ENCODE measurements at regions not wholly inside any gene's neighbourhood (a gene's known extent, or its start where the extent isn't known, plus 50 kb on each side); places are given as distances from the start of the nearest gene placed in this dataset.

DNA sequence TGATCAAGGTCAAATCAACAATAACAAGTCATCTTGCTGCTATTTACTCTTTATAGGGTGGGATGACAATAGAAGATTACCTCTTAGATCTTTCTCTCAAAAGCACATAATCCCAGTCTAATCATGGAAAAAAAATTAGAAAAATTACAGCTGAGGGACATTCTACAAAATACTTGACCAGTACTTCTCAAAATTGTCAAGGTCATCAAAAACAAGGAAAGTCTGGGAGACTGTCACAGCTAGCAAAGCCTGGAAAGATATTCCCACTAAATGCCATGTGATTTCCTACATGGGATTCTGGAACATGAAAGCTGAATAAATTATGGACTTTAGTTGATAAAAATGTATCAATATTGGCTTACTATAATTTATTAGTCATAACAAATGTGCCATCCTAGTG is 276.2 kb downstream of the RNF144A start:
- Histone ChIP-seq H3K4me1 (ENCODE audit: insufficient read depth, low read length) (peaks cover 15% of the 10 kb centered on the region; the same call in 1 of the 2 replicates), H3K4me3 (ENCODE audit: low read length) (no peak overlapping the region), H3K9ac (ENCODE audit: low read depth, low read length) (no peak overlapping the region), H3K9me3 (ENCODE audit: insufficient read depth, low read depth, low read length) (no peaks in the 10 kb centered on the region), H3K27me3 (ENCODE audit: insufficient read depth, low read length) (peaks cover 4% of the 10 kb centered on the region; the same call in 1 of the 2 replicates), H3K36me3 (ENCODE audit: insufficient read depth, low read depth, low read length) (no peaks in the 10 kb centered on the region), H3K27ac (ENCODE audit: low read length) (no peak overlapping the region)

DNA sequence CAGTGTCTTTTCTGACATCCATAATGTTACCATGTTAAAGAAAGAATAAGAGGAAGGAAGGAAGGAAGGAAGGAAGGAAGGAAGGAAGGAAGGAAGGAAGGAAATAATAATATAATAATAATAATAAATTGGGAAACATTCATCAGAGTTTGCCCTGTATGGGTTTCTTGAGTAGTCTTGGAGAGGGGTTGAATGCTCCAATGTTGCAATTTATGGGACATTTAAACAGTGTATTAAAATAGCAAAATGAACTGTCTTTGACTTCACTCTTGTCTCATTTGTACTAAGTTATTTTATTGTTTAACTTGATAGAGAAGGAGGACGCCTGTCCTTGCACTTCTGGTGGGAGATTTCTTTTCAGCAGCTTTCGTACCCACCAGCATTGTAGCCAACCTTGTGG is 277.7 kb downstream of the RNF144A start:
- Histone ChIP-seq H3K36me3 (ENCODE audit: insufficient read depth, low read depth, low read length) (no peaks in the 10 kb centered on the region), H3K27me3 (ENCODE audit: insufficient read depth, low read length) (peaks cover 4% of the 10 kb centered on the region; the same call in 1 of the 2 replicates), H3K9ac (ENCODE audit: low read depth, low read length) (no peak overlapping the region), H3K4me3 (ENCODE audit: low read length) (no peak overlapping the region), H3K9me3 (ENCODE audit: insufficient read depth, low read depth, low read length) (no peaks in the 10 kb centered on the region), H3K4me1 (ENCODE audit: insufficient read depth, low read length) (peaks cover 14% of the 10 kb centered on the region; the same call in 1 of the 2 replicates), H3K27ac (ENCODE audit: low read length) (no peak overlapping the region)

DNA sequence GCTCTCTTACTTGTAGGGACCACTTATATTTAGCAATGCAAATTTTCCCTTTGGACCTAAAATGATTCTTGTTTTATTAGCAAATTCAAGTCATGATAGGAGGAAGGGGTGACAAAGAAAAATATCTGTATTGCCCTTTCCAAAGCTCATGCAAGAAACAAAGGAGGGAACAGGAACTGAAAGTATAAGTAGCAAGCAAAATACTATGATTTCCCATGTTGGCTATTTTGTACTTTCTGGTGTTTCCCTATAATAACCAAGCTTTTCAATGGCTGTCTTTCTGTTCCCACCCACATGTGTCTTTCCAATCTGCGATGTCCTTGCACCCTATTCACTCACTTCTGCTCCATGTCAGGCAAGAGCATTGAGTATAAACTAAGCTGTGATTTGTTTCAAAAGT is 279.7 kb downstream of the RNF144A start:
- Histone ChIP-seq H3K4me1 (ENCODE audit: insufficient read depth, low read length) (peaks cover 4% of the 10 kb centered on the region; the same call in 1 of the 2 replicates), H3K36me3 (ENCODE audit: insufficient read depth, low read depth, low read length) (no peaks in the 10 kb centered on the region), H3K27me3 (ENCODE audit: insufficient read depth, low read length) (no peaks in the 10 kb centered on the region), H3K9me3 (ENCODE audit: insufficient read depth, low read depth, low read length) (no peaks in the 10 kb centered on the region), H3K27ac (ENCODE audit: low read length) (no peak overlapping the region), H3K4me3 (ENCODE audit: low read length) (no peak overlapping the region), H3K9ac (ENCODE audit: low read depth, low read length) (no peak overlapping the region)

DNA sequence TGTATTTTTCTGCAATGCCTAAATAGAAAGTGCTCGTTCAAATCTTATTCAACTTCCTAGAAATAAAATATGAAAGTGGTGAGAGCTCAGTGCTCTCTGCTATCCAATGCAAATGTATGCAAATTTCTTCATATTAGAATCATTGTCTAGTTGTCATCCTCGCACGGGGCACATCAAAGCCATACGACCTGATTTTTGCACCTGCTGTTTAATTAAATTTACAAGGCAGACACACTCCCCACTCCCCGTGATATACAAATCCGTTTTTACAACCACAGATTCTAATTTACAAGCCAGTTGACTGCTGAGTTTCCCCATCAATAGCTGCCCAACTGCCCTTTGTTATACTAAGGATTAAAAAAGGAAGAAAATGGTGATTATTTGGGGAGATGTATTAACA is 284.6 kb downstream of the RNF144A start:
- Histone ChIP-seq H3K9ac (ENCODE audit: low read depth, low read length) (no peak overlapping the region), H3K27me3 (ENCODE audit: insufficient read depth, low read length) (no peaks in the 10 kb centered on the region), H3K4me1 (ENCODE audit: insufficient read depth, low read length) (peaks cover 8% of the 10 kb centered on the region; the same call in 1 of the 2 replicates), H3K9me3 (ENCODE audit: insufficient read depth, low read depth, low read length) (no peaks in the 10 kb centered on the region), H3K36me3 (ENCODE audit: insufficient read depth, low read depth, low read length) (no peaks in the 10 kb centered on the region), H3K4me3 (ENCODE audit: low read length) (no peak overlapping the region), H3K27ac (ENCODE audit: low read length) (no peak overlapping the region)

DNA sequence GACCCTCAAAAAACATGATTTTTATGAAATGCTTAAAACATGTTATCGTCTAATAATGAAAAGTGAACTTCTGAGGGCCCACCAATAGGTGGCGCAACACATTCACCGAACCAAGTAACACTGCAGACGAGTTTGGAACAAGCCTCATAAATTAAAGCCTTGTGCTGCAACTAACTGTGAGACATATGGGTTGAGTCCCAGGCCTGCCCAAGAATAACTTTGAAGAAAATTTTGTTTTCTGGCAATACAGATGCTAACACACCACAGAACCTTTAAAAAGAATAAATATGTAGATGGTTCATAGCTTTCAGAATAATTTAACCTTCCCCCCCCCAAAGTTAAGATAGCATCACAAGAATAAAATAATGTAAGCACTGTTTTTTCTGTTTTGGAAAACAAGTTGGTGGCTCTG is 285.9 kb downstream of the RNF144A start:
- H3K9me3 ChIP-seq (ENCODE audit: insufficient read depth, low read depth, low read length) = no peaks in the 10 kb centered on the region
- H3K27ac ChIP-seq (ENCODE audit: low read length) = no peak overlapping the region
- peaks cover 10% of the 10 kb centered on the region; the same call in 1 of the 2 replicates for H3K4me1 ChIP-seq (ENCODE audit: insufficient read depth, low read length)
- no peak overlapping the region for H3K4me3 ChIP-seq (ENCODE audit: low read length)
- H3K9ac ChIP-seq (ENCODE audit: low read depth, low read length) = no peak overlapping the region
- no peaks in the 10 kb centered on the region for H3K36me3 ChIP-seq (ENCODE audit: insufficient read depth, low read depth, low read length)
- no peaks in the 10 kb centered on the region for H3K27me3 ChIP-seq (ENCODE audit: insufficient read depth, low read length)

DNA sequence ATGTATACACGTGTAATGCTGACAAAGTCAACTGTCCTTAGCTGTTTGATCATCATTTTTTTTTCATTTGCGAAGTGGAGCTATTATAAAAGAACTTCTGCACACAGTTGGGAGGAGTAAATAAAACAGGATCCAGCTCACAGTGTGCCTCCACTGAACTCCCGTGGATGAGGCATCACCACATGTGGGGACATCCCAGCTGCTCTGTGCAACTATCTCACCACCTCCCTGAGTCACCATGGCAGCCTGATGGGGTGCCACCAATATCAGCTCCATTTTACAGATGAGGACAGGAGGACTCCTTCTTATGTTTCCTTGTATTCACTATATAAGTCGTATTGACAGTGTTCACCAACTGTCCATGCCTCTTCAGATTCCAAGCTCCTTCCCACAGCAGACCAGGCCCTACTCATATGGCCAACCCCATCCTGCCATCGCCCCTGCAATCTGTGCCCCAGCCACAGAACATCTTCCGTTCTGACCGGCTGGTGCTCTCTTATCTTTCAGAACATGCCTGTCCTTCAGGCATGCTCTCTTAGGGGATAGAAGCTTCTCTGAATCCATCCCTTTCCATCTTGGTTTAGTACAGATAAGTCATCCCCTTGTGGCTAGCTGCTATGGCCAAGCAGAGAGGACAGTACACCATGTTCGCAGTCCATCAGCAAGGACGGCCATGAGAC is 288.1 kb downstream of the RNF144A start:
- no peaks in the 10 kb centered on the region for H3K9me3 ChIP-seq (ENCODE audit: insufficient read depth, low read depth, low read length)
- H3K9ac ChIP-seq (ENCODE audit: low read depth, low read length) = no peak overlapping the region
- no peak overlapping the region for H3K4me3 ChIP-seq (ENCODE audit: low read length)

DNA sequence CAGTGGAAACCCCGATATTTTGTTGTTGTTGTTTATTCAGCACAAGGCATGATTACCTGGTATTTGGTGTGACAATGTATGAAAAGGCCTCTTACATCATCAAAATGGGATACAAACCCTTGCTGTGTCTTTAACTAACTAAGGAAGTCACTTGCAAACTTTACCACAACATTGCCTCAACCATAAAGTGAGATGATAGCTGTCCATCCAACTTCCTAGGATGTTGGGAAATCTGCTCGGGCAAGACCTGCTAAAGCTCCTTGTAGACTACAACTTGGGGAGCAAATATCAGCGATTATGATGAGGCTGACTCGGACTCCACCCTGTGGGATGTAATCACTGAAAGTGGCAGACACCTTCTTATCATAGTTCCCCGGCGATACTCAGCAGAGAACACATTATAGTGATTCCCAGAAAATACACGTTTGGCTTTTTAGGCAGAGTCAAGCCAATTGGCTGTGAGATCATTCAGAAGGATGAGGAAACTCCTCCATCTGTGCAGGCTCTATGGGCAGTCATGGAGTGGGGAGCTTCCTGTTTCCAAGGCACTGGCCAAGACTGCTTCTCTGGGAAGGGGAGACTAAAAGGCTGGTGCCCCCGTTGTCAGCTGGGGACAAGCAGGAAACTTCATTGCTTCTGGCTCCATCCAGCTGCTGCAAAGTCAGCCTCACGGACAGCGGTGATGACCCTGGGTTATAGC is 289.0 kb downstream of the RNF144A start:
- Histone ChIP-seq H3K36me3 (ENCODE audit: insufficient read depth, low read depth, low read length) (no peaks in the 10 kb centered on the region), H3K9ac (ENCODE audit: low read depth, low read length) (no peak overlapping the region), H3K27me3 (ENCODE audit: insufficient read depth, low read length) (no peaks in the 10 kb centered on the region), H3K27ac (ENCODE audit: low read length) (no peak overlapping the region), H3K9me3 (ENCODE audit: insufficient read depth, low read depth, low read length) (no peaks in the 10 kb centered on the region), H3K4me3 (ENCODE audit: low read length) (no peak overlapping the region), H3K4me1 (ENCODE audit: insufficient read depth, low read length) (peaks cover 18% of the 10 kb centered on the region; the same call in 1 of the 2 replicates)

More for the DNA sequence above, 288.1 kb downstream of the RNF144A start:
- Histone ChIP-seq H3K4me1 (ENCODE audit: insufficient read depth, low read length) (peaks cover 18% of the 10 kb centered on the region; the same call in 1 of the 2 replicates), H3K27ac (ENCODE audit: low read length) (no peak overlapping the region), H3K36me3 (ENCODE audit: insufficient read depth, low read depth, low read length) (no peaks in the 10 kb centered on the region), H3K27me3 (ENCODE audit: insufficient read depth, low read length) (no peaks in the 10 kb centered on the region)

DNA sequence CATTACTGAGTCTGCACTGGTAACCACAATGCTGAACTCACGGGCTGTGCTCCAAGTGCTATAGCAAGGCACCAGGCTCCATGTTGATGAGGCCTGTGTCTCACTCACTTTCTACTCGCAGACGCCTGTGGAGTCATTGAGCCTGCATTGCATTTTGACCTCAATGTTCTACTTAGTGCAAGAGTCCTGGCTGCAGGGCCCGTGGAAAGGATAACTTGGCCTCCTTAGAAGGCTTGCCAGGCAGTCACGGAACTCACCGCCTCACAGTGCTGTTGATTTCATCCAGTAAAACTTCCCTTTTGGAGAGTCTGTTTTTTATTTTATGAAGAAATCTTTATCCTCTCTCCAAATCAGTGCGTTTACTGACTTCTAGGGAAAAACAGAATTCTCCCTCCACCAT is 290.4 kb downstream of the RNF144A start:
- no peak overlapping the region for H3K27ac ChIP-seq (ENCODE audit: low read length)
- no peaks in the 10 kb centered on the region for H3K36me3 ChIP-seq (ENCODE audit: insufficient read depth, low read depth, low read length)

DNA sequence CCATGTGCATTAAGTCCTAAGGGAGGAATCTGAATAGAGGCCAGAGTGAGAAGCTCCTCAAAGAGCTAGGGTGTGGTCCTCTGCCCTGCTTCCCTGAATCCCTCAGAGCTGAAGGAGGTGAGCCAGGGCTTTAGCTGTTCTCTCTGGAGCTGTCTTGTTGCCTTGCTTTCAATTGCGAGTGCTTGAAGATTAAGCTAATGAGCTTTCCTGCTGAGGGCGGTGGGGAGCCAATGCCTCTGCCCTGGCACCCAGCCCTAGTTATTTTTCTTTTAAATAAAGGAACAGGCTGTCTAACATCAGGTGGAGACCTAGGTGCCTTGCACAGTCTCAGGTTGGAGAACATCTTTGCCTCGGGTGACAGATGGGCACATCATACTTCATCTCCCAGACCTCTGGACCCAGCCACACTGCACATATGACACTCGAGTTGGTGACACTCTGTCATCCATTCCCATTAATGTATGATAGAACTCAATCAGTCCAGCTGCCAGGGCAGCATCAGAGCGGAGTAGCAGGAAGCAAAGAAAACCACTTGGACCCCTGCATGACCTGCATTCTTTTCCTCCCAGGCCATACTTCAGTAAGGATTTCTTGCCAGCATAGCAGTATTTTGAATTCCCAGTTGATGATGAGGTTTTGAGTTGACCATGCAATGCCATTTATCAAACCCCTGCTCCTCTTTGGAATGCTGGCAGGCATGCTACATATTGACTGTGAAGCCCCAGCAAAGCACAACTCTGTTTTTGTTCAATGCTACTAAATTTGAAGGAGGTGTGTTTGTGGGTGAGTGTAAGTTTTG is 292.7 kb downstream of the RNF144A start:
- H3K9ac ChIP-seq (ENCODE audit: low read depth, low read length) = no peak overlapping the region
- H3K9me3 ChIP-seq (ENCODE audit: insufficient read depth, low read depth, low read length) = no peaks in the 10 kb centered on the region
- no peaks in the 10 kb centered on the region for H3K36me3 ChIP-seq (ENCODE audit: insufficient read depth, low read depth, low read length)
- no peaks in the 10 kb centered on the region for H3K27me3 ChIP-seq (ENCODE audit: insufficient read depth, low read length)
- H3K27ac ChIP-seq (ENCODE audit: low read length) = no peak overlapping the region
- peaks cover 10% of the 10 kb centered on the region; the same call in 1 of the 2 replicates for H3K4me1 ChIP-seq (ENCODE audit: insufficient read depth, low read length)
- no peak overlapping the region for H3K4me3 ChIP-seq (ENCODE audit: low read length)

More for the DNA sequence above, 290.4 kb downstream of the RNF144A start:
- H3K4me1 ChIP-seq (ENCODE audit: insufficient read depth, low read length) = peaks cover 10% of the 10 kb centered on the region; the same call in 1 of the 2 replicates
- H3K27me3 ChIP-seq (ENCODE audit: insufficient read depth, low read length) = no peaks in the 10 kb centered on the region
- H3K4me3 ChIP-seq (ENCODE audit: low read length) = no peak overlapping the region
- no peak overlapping the region for H3K9ac ChIP-seq (ENCODE audit: low read depth, low read length)
- H3K9me3 ChIP-seq (ENCODE audit: insufficient read depth, low read depth, low read length) = no peaks in the 10 kb centered on the region

DNA sequence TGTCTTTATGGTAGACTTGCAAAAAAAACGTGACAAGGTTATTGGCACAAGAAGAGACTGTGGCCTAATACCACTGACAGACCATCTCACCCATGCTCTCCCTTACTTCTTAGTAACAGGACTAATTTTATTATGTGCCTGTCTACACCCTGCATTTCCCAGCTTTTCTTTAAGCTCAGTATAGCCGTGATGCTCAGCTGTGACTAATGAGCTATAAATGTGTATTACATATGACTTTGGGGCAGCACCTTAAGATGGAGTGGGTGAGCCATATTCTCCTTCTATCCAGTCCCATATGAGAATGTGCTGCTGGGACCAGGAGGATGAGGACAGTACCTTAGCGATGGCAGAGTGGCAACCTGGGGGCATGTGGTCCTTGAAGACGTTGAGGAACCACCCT is 293.5 kb downstream of the RNF144A start:
- Histone ChIP-seq H3K4me3 (ENCODE audit: low read length) (no peak overlapping the region), H3K9ac (ENCODE audit: low read depth, low read length) (no peak overlapping the region), H3K27me3 (ENCODE audit: insufficient read depth, low read length) (no peaks in the 10 kb centered on the region), H3K36me3 (ENCODE audit: insufficient read depth, low read depth, low read length) (no peaks in the 10 kb centered on the region), H3K4me1 (ENCODE audit: insufficient read depth, low read length) (peaks cover 10% of the 10 kb centered on the region; the same call in 1 of the 2 replicates), H3K9me3 (ENCODE audit: insufficient read depth, low read depth, low read length) (no peaks in the 10 kb centered on the region), H3K27ac (ENCODE audit: low read length) (no peak overlapping the region)

DNA sequence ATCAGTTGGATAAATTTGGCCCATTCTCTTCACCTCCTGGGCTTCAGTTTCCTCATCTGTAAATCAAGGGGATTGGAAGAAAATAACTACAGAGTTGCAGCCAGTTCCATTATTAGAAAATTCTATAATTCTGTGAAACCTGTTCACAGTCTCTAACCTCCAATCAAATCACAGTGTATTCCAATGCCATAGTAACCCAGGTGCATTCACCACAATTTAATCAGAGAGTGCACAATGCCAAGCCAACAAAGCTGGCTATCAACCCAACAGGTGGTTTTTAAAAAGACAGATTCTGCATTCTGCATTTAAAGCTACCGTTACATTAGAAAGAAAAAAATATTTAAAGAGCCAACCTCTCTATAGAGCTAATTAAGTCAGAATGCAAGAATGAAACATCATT is 308.6 kb downstream of the RNF144A start:
- no peak overlapping the region for H3K27ac ChIP-seq (ENCODE audit: low read length)
- no peaks in the 10 kb centered on the region for H3K36me3 ChIP-seq (ENCODE audit: insufficient read depth, low read depth, low read length)
- H3K27me3 ChIP-seq (ENCODE audit: insufficient read depth, low read length) = no peaks in the 10 kb centered on the region
- no peak overlapping the region for H3K9ac ChIP-seq (ENCODE audit: low read depth, low read length)
- no peaks in the 10 kb centered on the region for H3K9me3 ChIP-seq (ENCODE audit: insufficient read depth, low read depth, low read length)
- peaks cover 39% of the 10 kb centered on the region; the same call in 1 of the 2 replicates for H3K4me1 ChIP-seq (ENCODE audit: insufficient read depth, low read length)
- H3K4me3 ChIP-seq (ENCODE audit: low read length) = peak overlapping the region; percentile 18; the same call in 1 of the 2 replicates
